Lung (tissue), 11 donors: ENCODE measurements at regions not wholly inside any gene's neighbourhood (a gene's known extent, or its start where the extent isn't known, plus 50 kb on each side); places are given as distances from the start of the nearest gene placed in this dataset.

Experiments used
- ATAC-seq: fragments of 200-7000 bp; cut with Tn5 transposase; one replicate; pipeline ENCODE4 v1.9.1; 2020; ENCODE audit warnings: moderate number of reproducible peaks; ENCODE audit not compliant: insufficient read depth, low FRiP score
- DNase-seq, 3 donors: peaks; one replicate each; pipeline ENCODE4 v3.0.0-alpha.2; 2013 to 2017
- H3K27ac ChIP-seq, 2 donors: one replicate each; pipeline ENCODE4 v1.5.1; 2013; ENCODE audit warnings: mild to moderate bottlenecking in 2 of 2, moderate library complexity in 2 of 2, control low read depth in 1 of 2, inconsistent platforms in 1 of 2, low read depth in 1 of 2, low read length in 1 of 2
- H3K27me3 ChIP-seq, 3 donors: one replicate each; pipeline ENCODE4 v1.5.1; 2013; ENCODE audit warnings: low read length in 2 of 3; ENCODE audit not compliant: control insufficient read depth in 3 of 3, insufficient read depth in 3 of 3
- H3K36me3 ChIP-seq, 4 donors: one replicate each; pipeline ENCODE4 v1.5.1; 2013; ENCODE audit warnings: low read length in 4 of 4, mild to moderate bottlenecking in 1 of 4, moderate library complexity in 1 of 4; ENCODE audit not compliant: control insufficient read depth in 4 of 4, insufficient read depth in 4 of 4
- H3K4me1 ChIP-seq, 5 donors: one replicate each; pipeline ENCODE4 v1.5.1; 2013; ENCODE audit warnings: low read length in 5 of 5, mild to moderate bottlenecking in 2 of 5, moderate library complexity in 1 of 5; ENCODE audit not compliant: control insufficient read depth in 5 of 5, insufficient read depth in 5 of 5
- H3K4me3 ChIP-seq: one replicate; pipeline ENCODE4 v1.5.1; 2013; ENCODE audit warnings: mild to moderate bottlenecking, control low read depth, moderate library complexity
- H3K9ac ChIP-seq, 2 donors: one replicate each; pipeline ENCODE4 v1.5.1; 2013; ENCODE audit warnings: low read length in 2 of 2, control low read depth in 1 of 2; ENCODE audit not compliant: insufficient read depth in 1 of 2
- H3K9me3 ChIP-seq, 4 donors: one replicate each; pipeline ENCODE4 v1.5.1; 2013; ENCODE audit warnings: low read length in 3 of 4, mild to moderate bottlenecking in 1 of 4, moderate library complexity in 1 of 4; ENCODE audit not compliant: control insufficient read depth in 4 of 4, insufficient read depth in 3 of 4
- CTCF ChIP-seq: IDR thresholded peaks from 2 replicates; pipeline ENCODE4 v1.5.1; 2012; ENCODE audit warnings: mild to moderate bottlenecking; ENCODE audit errors: control extremely low read depth, extremely low read depth
- WGBS, 2 donors: extraction: QIAGEN DNeasy Blood & Tissue Kit; methylation state at CpG; one replicate each; pipeline ENCODE4 v1.1.7; 2013; 5-methylcytosine and 5-hydroxymethylcytosine counted together
- donor health status: control.
- donor health status: control.
- donor health status: Bipolar disorder and iron deficiency.
- donor health status: healthy.
- donor health status: DM: yes; HTN: yes; CAD: no.

- DNase-seq (no peak), ATAC-seq (no peak)
- Histone ChIP-seq H3K4me3 (no peak overlapping the region), H3K27ac (no peak overlapping the region), H3K4me1 (no peaks in the 10 kb centered on the region), H3K9me3 (peaks cover 0 to 7% (median 2%) of the 10 kb centered on the region in 4 donors), H3K27me3 (peaks cover 0 to 4% (median 0%) of the 10 kb centered on the region in 3 donors), H3K36me3 (no peaks in the 10 kb centered on the region), H3K9ac (no peak overlapping the region)
- no peak for TF ChIP-seq CTCF
- WGBS, 2 donors: 90 to 92% methylated on average over 4 of the region's 4 CpGs
Observed at GRCh38 chr10:2825841-2826240, 241.5 kb upstream of the PFKP start.

GRCh38 chr10:2817940-2818636 is 249.3 kb upstream of the PFKP start:
- Histone ChIP-seq H3K4me1 (no peaks in the 10 kb centered on the region), H3K9ac (no peak overlapping the region), H3K27ac (no peak overlapping the region), H3K27me3 (no peaks in the 10 kb centered on the region), H3K36me3 (no peaks in the 10 kb centered on the region), H3K9me3 (peaks cover 0 to 4% (median 0%) of the 10 kb centered on the region in 4 donors), H3K4me3 (no peak overlapping the region)
- no peak for DNase-seq
- ATAC-seq: no peak
- TF ChIP-seq CTCF: no peak
- WGBS, 2 donors: 68 to 73% methylated on average over 20 of the region's 20 CpGs

- no peaks in the 10 kb centered on the region for H3K36me3 ChIP-seq
- no peaks in the 10 kb centered on the region for H3K4me1 ChIP-seq
- DNase-seq: no peak
- no peak overlapping the region for H3K27ac ChIP-seq
- WGBS, 2 donors: 84 to 89% methylated on average over 7 of the region's 7 CpGs
- no peak overlapping the region for H3K4me3 ChIP-seq
- TF ChIP-seq CTCF: no peak
- no peaks in the 10 kb centered on the region for H3K27me3 ChIP-seq
- no peak overlapping the region for H3K9ac ChIP-seq
- H3K9me3 ChIP-seq: no peaks in the 10 kb centered on the region
- ATAC-seq: no peak
Observed at GRCh38 chr10:2813693-2814092, 253.7 kb upstream of the PFKP start.

GRCh38 chr10:2813286-2813685 is 254.1 kb upstream of the PFKP start:
- Histone ChIP-seq H3K27me3 (no peaks in the 10 kb centered on the region), H3K4me3 (no peak overlapping the region), H3K9ac (no peak overlapping the region), H3K9me3 (no peaks in the 10 kb centered on the region), H3K27ac (no peak overlapping the region), H3K36me3 (no peaks in the 10 kb centered on the region), H3K4me1 (no peaks in the 10 kb centered on the region)
- no peak for TF ChIP-seq CTCF
- ATAC-seq: no peak
- no peak for DNase-seq
- 56 to 71% methylated on average over 8 of the region's 8 CpGs for WGBS, 2 donors
